ENCODE measurements at regions not wholly inside any gene's neighbourhood (a gene's known extent, or its start where the extent isn't known, plus 50 kb on each side); places are given as distances from the start of the nearest gene placed in this dataset.
A peak's percentile ranks its signal among the peaks of the same experiment; 100 is the strongest.

DNA sequence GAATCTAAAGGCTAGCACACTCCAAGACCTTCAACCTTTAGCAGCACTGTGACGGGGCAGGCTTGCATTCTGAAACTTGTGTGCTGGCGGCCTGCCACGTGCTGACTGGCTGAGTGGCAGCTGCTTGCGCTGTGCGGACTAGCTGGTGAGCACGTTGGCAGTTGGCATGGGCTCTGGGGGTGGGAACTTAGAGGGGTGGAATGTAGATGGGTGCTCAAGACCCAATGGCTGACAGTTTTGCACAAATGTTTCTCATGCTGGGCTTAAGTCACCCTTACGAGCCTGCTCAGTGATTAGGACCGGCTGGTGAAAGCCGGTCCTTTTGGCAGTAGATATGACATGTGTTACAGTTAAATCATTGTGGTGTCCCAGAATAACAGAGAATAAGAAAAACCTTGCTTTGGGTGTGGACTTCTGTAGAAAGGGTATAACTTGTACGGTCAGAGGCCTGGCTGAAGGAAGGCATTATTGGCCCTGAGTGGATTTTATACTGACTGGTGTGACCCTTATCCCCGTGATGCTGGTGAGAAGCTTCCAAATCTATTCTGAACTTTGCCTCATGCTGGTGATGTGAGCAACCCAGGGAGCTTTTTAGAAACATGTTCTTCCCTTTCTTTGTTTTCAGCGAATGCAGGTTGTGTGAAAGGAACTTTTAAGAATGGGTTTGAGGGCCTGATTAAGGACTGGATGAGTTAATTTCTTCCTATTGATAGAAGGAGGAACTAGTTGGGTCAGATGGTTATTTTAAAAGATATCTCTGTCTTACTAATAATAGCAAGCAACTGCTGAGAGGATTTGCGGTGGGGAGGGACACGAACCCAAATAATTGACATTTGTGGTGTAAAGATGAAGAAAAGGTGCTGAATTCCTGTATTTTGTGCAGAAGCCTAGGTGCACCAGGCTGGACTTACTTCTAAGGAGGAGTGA, 107.4 kb upstream of the SLC4A4 start:
- TF ChIP-seq, protein P1, sequence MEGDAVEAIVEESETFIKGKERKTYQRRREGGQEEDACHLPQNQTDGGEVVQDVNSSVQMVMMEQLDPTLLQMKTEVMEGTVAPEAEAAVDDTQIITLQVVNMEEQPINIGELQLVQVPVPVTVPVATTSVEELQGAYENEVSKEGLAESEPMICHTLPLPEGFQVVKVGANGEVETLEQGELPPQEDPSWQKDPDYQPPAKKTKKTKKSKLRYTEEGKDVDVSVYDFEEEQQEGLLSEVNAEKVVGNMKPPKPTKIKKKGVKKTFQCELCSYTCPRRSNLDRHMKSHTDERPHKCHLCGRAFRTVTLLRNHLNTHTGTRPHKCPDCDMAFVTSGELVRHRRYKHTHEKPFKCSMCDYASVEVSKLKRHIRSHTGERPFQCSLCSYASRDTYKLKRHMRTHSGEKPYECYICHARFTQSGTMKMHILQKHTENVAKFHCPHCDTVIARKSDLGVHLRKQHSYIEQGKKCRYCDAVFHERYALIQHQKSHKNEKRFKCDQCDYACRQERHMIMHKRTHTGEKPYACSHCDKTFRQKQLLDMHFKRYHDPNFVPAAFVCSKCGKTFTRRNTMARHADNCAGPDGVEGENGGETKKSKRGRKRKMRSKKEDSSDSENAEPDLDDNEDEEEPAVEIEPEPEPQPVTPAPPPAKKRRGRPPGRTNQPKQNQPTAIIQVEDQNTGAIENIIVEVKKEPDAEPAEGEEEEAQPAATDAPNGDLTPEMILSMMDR (IDR thresholded peaks at IDR 0.05) = no peak
- no peak overlapping the region for H3K27ac Mint-ChIP-seq
- H3K4me1 Mint-ChIP-seq = peaks cover 22% of the 10 kb centered on the region
- DNase-seq = peak; percentile 6
- H3K4me3 Mint-ChIP-seq = no peak overlapping the region
- no peaks in the 10 kb centered on the region for H3K36me3 Mint-ChIP-seq (ENCODE audit: low read depth)
- no peaks in the 10 kb centered on the region for H3K9me3 Mint-ChIP-seq
- H3K27me3 Mint-ChIP-seq (ENCODE audit: low read depth, poor library complexity) = peaks cover 4% of the 10 kb centered on the region

DNA sequence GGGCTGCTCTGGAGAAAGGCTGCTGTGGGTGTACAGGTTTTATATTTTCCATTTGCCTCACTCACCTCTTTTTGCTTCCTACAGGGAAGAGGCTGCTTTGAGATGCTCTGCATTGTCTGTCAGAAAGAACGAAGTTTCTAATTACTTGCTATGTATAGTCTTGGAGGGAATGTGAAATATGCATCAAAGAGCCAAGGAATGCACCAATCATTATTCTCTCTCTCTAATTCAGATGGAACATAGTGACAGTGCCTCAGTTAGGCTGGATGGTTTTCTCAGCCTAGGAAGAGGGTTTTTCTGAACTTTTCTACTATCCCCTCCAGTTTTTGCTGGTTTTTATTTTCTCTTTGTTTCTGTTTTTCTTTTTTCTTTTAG, 106.8 kb upstream of the SLC4A4 start:
- TF ChIP-seq, protein P1 (IDR thresholded peaks at IDR 0.05) = no peak
- H3K4me1 Mint-ChIP-seq = peaks cover 22% of the 10 kb centered on the region
- no peak for DNase-seq
- H3K36me3 Mint-ChIP-seq (ENCODE audit: low read depth) = no peaks in the 10 kb centered on the region
- no peaks in the 10 kb centered on the region for H3K9me3 Mint-ChIP-seq
- no peak overlapping the region for H3K27ac Mint-ChIP-seq
- no peak overlapping the region for H3K4me3 Mint-ChIP-seq
- peaks cover 6% of the 10 kb centered on the region for H3K27me3 Mint-ChIP-seq (ENCODE audit: low read depth, poor library complexity)

DNA sequence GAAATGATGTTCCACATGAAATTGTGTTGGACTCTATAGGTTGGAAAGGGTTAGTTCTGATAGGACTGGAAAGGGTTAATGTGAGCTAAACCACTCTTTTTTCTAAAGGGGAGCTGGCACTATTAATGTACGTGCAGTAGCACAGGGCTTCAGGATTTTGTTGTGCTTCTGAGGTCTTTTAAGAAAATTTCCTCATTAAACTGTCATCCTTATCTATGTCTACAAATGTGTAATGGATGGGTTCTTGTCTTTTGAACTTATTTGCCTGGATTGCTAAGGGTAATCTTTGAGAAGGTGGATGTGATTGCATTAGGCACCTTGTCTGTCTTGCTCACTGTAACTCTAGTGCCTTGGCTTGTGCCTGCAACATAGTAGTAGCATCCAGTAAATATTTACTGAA, 106.0 kb upstream of the SLC4A4 start:
- H3K9me3 Mint-ChIP-seq = no peaks in the 10 kb centered on the region
- no peak overlapping the region for H3K27ac Mint-ChIP-seq
- H3K27me3 Mint-ChIP-seq (ENCODE audit: low read depth, poor library complexity) = peaks cover 6% of the 10 kb centered on the region
- no peaks in the 10 kb centered on the region for H3K36me3 Mint-ChIP-seq (ENCODE audit: low read depth)
- peaks cover 22% of the 10 kb centered on the region for H3K4me1 Mint-ChIP-seq
- no peak overlapping the region for H3K4me3 Mint-ChIP-seq
- TF ChIP-seq, protein P1 (IDR thresholded peaks at IDR 0.05) = no peak
- no peak for DNase-seq

DNA sequence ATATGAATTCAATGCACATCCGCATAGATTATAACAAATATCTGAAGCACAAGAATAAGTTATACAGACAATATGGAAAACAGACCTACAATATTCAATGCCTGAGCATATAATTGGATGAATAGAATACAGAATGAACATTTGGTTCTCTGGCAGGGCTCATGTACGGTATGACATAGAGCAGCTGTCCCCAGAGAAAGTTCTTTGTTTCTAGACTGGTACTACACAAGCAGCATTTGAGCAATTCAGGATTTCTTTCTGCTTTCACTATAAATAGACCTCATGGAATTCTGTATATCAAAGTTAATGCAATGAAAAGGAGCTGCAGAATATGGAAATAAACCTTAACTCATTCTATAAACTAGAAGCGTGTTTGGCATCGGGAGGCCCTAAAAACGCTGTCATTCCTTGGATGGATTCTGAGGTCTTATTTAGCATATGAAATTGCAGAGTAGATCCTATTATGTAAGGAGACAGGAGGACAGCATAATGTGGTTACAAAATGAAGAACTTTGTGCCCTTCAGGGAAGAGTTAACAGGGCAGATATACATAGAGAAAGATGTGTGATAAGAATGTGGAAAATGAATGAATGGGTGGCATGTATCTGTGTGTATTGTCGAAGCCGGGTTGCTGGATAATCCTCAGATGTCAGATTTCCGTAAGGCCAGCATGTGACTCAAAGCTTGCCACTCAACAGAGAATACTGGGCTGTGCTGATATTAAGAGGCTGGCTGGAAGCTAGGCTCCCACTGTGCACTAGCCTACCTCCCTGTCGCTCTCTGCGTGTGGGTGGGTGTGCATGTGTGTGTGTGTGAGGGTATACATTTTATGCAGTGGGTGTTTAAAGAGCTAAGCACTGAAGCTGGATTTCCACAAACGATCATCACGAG, 103.3 kb upstream of the SLC4A4 start:
- H3K4me1 Mint-ChIP-seq = peaks cover 8% of the 10 kb centered on the region
- H3K9me3 Mint-ChIP-seq = no peaks in the 10 kb centered on the region
- H3K27ac Mint-ChIP-seq = no peak overlapping the region
- no peaks in the 10 kb centered on the region for H3K36me3 Mint-ChIP-seq (ENCODE audit: low read depth)
- TF ChIP-seq, protein P1 (IDR thresholded peaks at IDR 0.05) = no peak
- DNase-seq = no peak
- peaks cover 6% of the 10 kb centered on the region for H3K27me3 Mint-ChIP-seq (ENCODE audit: low read depth, poor library complexity)
- no peak overlapping the region for H3K4me3 Mint-ChIP-seq

DNA sequence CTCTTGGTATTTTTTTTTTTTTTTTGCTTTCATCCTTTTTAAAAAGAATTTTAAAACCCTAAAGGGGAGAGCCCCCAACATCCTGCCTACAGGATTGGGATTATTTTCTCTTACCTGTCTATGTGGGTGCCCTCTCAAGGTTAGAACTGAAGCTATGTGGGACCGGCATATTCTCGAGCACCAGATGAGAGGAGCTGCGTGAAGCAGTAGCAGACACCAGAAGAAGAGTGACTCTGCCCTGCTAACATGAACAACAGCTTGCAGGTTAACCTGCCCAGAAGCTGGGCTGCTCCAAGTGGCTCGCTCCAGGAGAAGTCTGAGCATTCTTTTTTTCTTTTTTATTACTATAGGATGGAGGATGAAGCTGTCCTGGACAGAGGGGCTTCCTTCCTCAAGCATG, 102.6 kb upstream of the SLC4A4 start:
- Mint-ChIP-seq H3K4me1 (peaks cover 2% of the 10 kb centered on the region), H3K27ac (no peak overlapping the region), H3K27me3 (ENCODE audit: low read depth, poor library complexity) (peaks cover 6% of the 10 kb centered on the region), H3K36me3 (ENCODE audit: low read depth) (no peaks in the 10 kb centered on the region), H3K9me3 (no peaks in the 10 kb centered on the region), H3K4me3 (no peak overlapping the region)
- TF ChIP-seq, protein P1 (IDR thresholded peaks at IDR 0.05) = no peak
- no peak for DNase-seq

Data from nephron progenitor cell (in vitro differentiated cells).